Stimulated activated CD8-positive, alpha-beta memory T cell treated with anti-CD3 and anti-CD28 coated beads, Interleukin-12 subunit alpha, Interleukin-12 subunit beta, amount 100 ng/mL, for 24 hours (primary cell): ENCODE measurements at regions not wholly inside any gene's neighbourhood (a gene's known extent, or its start where the extent isn't known, plus 50 kb on each side); places are given as distances from the start of the nearest gene placed in this dataset.
"Not testable (repeated sequence)": the region's sequence is repeated elsewhere in the genome, so short reads cannot be mapped to it uniquely, and the experiment has no call there.

Source experiments
- DNase-seq: peaks from one replicate; pipeline ENCODE4 v3.0.0-alpha.2; 2020; ENCODE audit errors: extremely low read depth

- no peak for DNase-seq
These were observed 226.5 kb downstream of the GATA3 start for GRCh38 chr10:8280946-8281345.

- no peak for DNase-seq
These were observed 227.9 kb downstream of the GATA3 start for GRCh38 chr10:8282340-8282739.

GRCh38 chr10:8283166-8283905, 228.8 kb downstream of the GATA3 start:
- DNase-seq, result no peak

DNA sequence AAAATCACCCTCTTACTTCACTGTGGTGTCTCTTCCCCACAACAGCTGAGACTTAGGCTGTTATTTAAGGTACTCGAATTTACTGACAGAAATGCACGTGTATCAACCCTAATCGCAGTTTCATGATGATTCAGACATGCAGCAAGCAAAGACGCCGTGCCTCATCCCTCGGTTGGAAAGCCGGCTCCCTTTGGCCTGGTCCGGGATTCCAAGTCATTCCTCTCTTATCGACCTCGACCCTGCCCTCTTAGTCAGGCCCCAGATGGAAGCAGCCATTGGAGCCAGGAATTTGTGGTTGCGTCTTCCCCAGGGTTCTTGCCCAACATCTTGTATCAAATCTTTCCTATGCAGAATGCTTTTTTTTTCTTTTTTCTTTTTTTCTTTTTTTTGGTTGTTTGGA, 229.5 kb downstream of the GATA3 start:
- DNase-seq, result no peak

DNA sequence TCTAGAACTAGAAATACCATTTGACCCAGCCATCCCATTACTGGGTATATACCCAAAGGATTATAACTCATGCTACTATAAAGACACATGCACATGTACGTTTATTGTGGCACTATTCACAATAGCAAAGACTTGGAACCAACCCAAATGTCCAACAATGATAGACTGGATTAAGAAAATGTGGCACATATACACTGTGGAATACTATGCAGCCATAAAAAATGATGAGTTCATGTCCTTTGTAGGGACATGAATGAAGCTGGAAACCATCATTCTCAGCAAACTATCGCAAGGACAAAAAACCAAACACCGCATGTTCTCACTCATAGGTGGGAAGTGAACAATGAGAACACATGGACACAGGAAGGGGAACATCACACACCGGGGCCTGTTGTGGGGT, 231.5 kb downstream of the GATA3 start:
- not testable (repeated sequence) for DNase-seq

- DNase-seq, result no peak
These were observed 234.1 kb downstream of the GATA3 start for GRCh38 chr10:8288600-8288999.

- no peak for DNase-seq
These were observed 234.9 kb downstream of the GATA3 start for GRCh38 chr10:8289186-8289924.

DNA sequence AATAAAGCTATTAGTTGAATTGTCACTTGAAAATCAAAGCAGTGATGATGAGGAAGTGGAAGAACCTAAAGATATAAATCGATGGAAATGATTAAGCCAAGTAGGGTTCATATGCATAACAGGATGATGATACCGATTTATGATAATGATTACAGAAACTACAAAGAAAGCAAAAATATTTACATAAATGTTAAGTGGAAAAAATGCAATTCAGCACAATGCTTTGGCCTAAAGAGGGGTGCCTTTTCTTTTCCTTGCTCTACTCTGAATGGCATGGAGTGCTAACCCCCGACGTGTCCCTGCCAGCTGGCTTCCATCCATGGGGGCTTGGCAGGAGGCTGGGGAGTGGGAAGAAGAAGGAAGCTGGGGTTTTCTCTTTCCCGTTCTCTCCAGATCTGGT, 240.3 kb downstream of the GATA3 start:
- no peak for DNase-seq

- DNase-seq, result no peak
These were observed 240.8 kb downstream of the GATA3 start for GRCh38 chr10:8295311-8295710.

DNA sequence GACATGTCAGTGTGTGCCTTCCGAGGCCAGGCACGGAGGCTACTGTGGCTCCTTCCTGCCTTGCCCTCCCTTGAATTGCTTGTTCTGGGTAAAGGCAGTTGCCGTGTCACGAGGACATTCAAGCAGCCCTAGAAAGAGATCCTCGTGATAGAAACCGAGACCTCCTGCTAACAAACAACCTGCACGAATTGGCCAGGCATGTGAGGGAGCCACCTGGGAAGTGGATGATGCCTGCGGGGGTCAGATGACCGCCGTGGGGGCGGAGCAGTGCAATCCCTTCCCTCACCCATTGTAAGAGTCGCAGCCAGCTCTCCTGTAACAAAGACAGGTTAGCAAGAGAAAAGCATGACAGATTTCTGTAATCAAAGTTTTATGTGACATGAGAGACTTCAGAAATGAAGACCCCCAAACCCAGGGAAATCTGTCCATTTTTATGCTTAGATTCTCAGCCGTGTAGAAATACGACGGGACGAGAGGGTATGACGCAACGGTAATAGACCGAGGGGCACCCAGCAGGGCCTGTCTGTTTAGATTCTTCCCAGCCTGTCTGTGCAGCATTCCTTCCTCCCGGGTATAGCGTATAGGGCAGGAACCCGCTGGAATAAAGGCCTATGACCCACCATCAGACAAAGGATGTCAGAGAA, 241.7 kb downstream of the GATA3 start:
- DNase-seq, result no peak

GRCh38 chr10:8296734-8297101, 242.2 kb downstream of the GATA3 start:
- DNase-seq, result no peak

DNA sequence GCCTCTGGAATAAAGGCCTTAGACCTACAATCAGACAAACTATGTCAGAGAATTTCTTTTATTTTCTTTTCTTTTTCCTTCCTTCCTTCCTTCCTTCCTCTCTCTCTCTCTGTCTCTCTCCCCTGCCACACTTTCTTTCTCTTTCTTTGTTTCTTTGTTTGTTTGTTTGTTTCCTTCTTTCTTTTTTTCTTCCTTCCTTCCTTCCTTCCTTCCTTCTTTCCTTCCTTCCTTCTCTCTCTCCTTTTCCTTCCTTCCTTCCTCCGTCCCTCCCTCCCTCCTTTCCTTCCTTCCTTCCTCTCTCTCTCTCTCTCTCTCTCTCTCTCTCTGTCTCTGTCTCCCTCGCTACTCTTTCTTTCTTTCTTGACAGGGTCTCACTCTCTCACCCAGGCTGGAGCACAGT, 242.6 kb downstream of the GATA3 start:
- DNase-seq, result no peak

GRCh38 chr10:8297959-8298358, 243.5 kb downstream of the GATA3 start:
- no peak for DNase-seq

DNA sequence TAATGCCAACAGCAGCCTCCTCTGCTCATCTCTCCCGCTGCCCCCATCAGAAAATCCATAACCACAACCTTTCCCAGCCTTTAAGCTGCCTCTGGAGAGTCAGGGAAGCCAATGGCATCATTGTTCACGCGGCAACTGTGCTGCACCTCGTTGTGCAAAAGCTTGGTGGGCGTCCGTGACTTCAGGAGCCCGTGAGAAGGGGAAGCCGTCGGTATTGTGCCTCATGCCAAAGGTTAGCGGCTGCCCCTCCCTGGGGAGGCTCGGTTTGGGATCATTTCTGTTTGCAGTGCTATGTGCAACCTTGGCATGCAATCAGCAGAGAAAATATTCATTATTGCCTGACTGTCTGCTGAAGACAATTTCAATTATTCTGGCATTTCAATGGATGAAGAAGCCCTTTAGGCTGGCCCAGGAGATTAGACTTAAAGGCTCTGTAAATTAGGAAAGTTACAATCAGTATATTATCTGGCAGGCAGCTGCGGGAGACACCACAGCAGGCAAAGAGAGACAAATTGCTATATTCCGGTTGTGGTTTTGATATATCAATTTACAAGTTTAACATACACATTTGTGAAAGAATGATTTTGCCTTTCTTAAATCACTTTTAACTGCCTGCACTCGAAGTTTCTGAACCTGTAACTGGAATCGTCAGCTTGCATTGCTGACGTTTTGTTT, 244.5 kb downstream of the GATA3 start:
- DNase-seq, result no peak

- no peak for DNase-seq
These were observed 246.4 kb downstream of the GATA3 start for GRCh38 chr10:8300925-8301324.

- no peak for DNase-seq
These were observed 246.8 kb downstream of the GATA3 start for GRCh38 chr10:8301333-8301732.

DNA sequence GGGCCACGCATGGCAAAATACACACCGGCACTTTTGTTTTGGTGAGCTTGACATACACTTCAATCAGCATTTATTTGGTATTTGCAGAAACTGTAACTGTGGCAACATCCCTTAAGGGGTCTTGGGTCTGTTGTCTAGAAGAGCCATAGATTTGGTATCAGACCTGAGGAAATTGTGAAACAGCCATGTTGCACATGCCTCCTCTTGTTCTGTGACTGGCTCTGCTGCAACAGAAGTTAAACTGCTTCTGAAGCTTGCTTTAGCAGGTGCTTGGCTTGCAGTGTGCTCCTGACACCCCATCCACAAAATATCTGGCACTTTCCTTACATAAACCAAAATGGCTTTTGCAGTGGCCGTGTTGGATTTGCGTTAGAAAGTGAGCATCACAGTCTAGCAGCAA, 247.3 kb downstream of the GATA3 start:
- DNase-seq, result no peak

- no peak for DNase-seq
These were observed 248.1 kb downstream of the GATA3 start for GRCh38 chr10:8302565-8302964.

GRCh38 chr10:8304861-8305260, 250.4 kb downstream of the GATA3 start:
- no peak for DNase-seq

DNA sequence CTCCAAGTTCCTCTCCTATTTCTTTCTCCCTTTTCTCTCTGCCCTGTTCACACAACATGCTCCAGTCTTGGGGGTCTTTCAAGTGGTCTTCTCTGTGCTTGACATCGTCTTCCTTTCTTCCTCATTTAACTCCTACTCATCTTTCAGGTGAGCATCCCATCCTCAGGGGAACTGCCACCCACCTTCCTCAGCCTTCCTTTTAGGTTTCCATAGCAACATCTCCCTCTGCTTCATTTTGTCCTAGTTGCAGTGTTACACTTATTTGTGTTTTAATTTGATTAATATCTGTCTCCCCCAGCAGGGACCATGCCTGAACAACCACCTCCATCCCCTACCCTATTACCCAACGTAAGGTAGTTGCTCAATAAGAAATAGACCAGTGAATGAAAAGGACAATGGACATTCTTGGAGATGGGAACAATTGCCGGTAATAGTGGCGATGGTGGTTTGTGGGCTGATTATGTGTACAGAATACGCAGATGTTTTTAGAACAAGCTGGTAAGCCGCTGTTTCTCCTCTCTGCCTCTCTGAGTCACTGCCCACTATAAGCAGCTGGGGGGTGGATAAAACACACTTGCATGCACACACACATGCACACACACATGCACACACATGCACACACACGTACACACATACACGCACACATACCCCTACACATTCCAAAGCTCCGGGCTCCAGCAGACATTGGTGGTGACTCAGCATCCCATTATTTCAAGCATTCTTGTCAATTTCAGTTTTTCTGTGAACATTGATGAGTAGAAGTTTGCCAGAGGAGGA, 251.6 kb downstream of the GATA3 start:
- no peak for DNase-seq

DNA sequence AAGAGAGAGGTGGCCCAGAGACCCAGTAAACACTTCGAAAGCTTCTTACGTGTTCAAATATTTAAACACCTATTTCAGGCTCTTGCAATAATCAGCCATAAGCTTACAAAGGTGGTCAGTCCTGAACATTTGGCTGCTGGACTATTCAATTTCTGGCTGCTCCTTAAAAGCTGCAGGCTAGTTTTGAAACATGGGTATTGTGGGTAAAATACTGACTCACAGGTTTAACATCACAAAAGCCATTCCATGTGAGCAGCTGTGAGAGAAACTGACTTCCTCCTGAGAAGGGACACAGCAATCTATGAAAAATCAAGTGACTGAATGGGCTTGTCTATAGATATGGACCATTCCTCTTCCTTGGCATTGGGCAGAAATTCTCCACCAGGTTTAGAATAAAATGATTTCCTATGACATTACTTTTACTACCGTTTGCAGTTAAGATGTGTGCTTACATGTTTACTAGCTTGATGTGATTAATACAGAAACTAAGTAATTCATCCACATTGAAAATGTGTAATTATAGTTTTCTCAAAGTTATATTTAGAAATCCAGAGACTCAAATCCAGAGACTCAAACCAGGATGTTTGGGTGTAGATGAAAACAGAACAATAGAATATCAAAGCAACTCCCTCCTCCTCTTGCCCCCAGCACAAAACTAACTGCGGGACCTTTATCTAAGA, 252.3 kb downstream of the GATA3 start:
- DNase-seq, result no peak
